GM12891 (cell line): ENCODE measurements at regions not wholly inside any gene's neighbourhood (a gene's known extent, or its start where the extent isn't known, plus 50 kb on each side); places are given as distances from the start of the nearest gene placed in this dataset.

Experiments
- PAX5 ChIP-seq: IDR thresholded peaks from 2 replicates; pipeline ENCODE4 v1.6.1; 2011; ENCODE audit warnings: low read length, moderate library complexity, mild to moderate bottlenecking; ENCODE audit not compliant: insufficient read depth, severe bottlenecking
- POLR2A ChIP-seq: IDR thresholded peaks from 2 replicates; pipeline ENCODE4 v1.6.1; 2011; ENCODE audit warnings: low read depth, low read length, control low read depth
- POLR2AphosphoS5 ChIP-seq: IDR thresholded peaks from 2 replicates; pipeline ENCODE4 v1.6.1; 2011; ENCODE audit warnings: low read depth, low read length, control low read depth
- POU2F2 ChIP-seq: IDR thresholded peaks from 2 replicates; pipeline ENCODE4 v1.6.1; 2011; ENCODE audit warnings: low read depth, mild to moderate bottlenecking, control low read depth, low read length, moderate library complexity
- SPI1 ChIP-seq: IDR thresholded peaks from 2 replicates; pipeline ENCODE4 v1.6.1; 2011; ENCODE audit warnings: low read depth, low read length, control low read depth
- TAF1 ChIP-seq: IDR thresholded peaks from 2 replicates; pipeline ENCODE4 v1.6.1; 2011; ENCODE audit warnings: low read depth, low read length, control low read depth

DNA sequence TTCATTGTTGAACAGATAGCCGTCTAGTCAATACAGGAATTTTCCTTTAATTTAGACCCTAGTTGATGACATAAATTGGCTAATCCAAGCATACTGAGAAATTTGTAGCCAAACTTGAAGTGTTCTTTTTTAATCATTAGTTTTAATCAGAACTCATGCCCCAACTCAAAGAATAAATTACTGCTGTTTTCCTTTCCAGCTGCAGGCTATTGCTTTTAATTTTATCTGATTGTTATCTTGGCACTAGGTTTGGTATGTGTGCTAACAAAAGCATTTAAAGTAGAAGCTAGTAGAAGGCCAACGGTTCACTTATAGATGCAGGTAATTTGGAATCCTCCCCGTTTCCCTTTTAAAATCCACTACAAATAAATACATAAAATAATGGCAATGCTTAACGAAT, 188.5 kb downstream of the CD109 start:
- TF ChIP-seq TAF1: no peak
- TF ChIP-seq PAX5: no peak
- no peak for TF ChIP-seq POLR2AphosphoS5
- TF ChIP-seq POLR2A: no peak
- TF ChIP-seq POU2F2: no peak
- TF ChIP-seq SPI1: no peak
